ENCODE measurements at regions not wholly inside any gene's neighbourhood (a gene's known extent, or its start where the extent isn't known, plus 50 kb on each side); places are given as distances from the start of the nearest gene placed in this dataset.

GRCh38 chr2:104434966-104435365 lies 418.9 kb upstream of the POU3F3 start:
- DNase-seq (ENCODE audit: low spot score) (no peak), FAIRE-seq (no peak), ATAC-seq (no peak)
- Histone ChIP-seq H3K4me2 (ENCODE audit: low read depth, low read length) (peak overlapping the region; percentile 49; the same call in 1 of the 2 replicates), H3K9me3 (ENCODE audit: low read length) (no peaks in the 10 kb centered on the region), H3K9ac (ENCODE audit: insufficient read depth, low read depth, low read length) (no peak overlapping the region), H3K27ac (ENCODE audit: extremely low read length, insufficient read depth, low read length) (no peak overlapping the region), H3K27me3 (ENCODE audit: control insufficient read depth in 1 of 2, insufficient read depth in 2 of 2, low read length in 2 of 2) (peaks cover 0 to 5% of the 10 kb centered on the region in 2 experiments; a peak in 1 of 5 replicates), H3K4me3 (replicated peaks in 1 of 3; ENCODE audit: insufficient read depth in 1 of 3, low read depth in 2 of 3, low read length in 3 of 3) (no peak overlapping the region), H3K36me3 (replicated peaks in 1 of 2; ENCODE audit: control insufficient read depth in 1 of 2, insufficient read depth in 2 of 2, low read length in 2 of 2) (no peaks in the 10 kb centered on the region), H3K79me2 (ENCODE audit: insufficient read depth, low read length) (no peaks in the 10 kb centered on the region), H2AFZ (ENCODE audit: low read length) (no peak overlapping the region), H3K4me1 (ENCODE audit: insufficient read depth, low read length) (no peaks in the 10 kb centered on the region), H4K20me1 (ENCODE audit: insufficient read depth, low read length) (no peaks in the 10 kb centered on the region)
- TF ChIP-seq HMGXB3 (CRISPR knock-in tag; IDR thresholded peaks at IDR 0.05; ENCODE audit: borderline replicate concordance) (no peak), NFYC (CRISPR knock-in tag; IDR thresholded peaks at IDR 0.05) (no peak), ZNF841 (CRISPR knock-in tag; IDR thresholded peaks at IDR 0.05; ENCODE audit: borderline replicate concordance) (no peak), PHB2 (IDR thresholded peaks at IDR 0.05; ENCODE audit: partially characterized antibody) (no peak), MED13 (CRISPR knock-in tag; IDR thresholded peaks at IDR 0.05) (no peak), NFAT5 (CRISPR knock-in tag; IDR thresholded peaks at IDR 0.05) (no peak)
- in situ Hi-C loops (cut with HindIII; ENCODE audit: extremely low pct_ligation_motif_present, low pct_unique_long_range_greater_than_20kb) (no loop called here), intact Hi-C loops (cut with micrococcal nuclease; ENCODE audit: unreplicated experiment) (no loop called here)
- CTCF ChIA-PET (ENCODE audit: low intra/inter-chr PET ratio, low total read pairs) = no interaction called here
- POLR2A ChIA-PET = no interaction called here
- no TSS peak for BruUV-seq (replicated peaks)
- 63% methylated on average over 3 of the region's 3 CpGs for WGBS (ENCODE audit: low lambda C conversion rate)

Data from HepG2 (cell line).